Stimulated activated CD8-positive, alpha-beta memory T cell treated with anti-CD3 and anti-CD28 coated beads, Interleukin-12 subunit alpha, Interleukin-12 subunit beta, amount 100 ng/mL, for 4 hours (primary cell): ENCODE measurements at regions not wholly inside any gene's neighbourhood (a gene's known extent, or its start where the extent isn't known, plus 50 kb on each side); places are given as distances from the start of the nearest gene placed in this dataset.
"Not testable (repeated sequence)": the region's sequence is repeated elsewhere in the genome, so short reads cannot be mapped to it uniquely, and the experiment has no call there.

Source experiments
- DNase-seq: peaks from one replicate; pipeline ENCODE4 v3.0.0-alpha.2; 2020; ENCODE audit warnings: low read depth

DNA sequence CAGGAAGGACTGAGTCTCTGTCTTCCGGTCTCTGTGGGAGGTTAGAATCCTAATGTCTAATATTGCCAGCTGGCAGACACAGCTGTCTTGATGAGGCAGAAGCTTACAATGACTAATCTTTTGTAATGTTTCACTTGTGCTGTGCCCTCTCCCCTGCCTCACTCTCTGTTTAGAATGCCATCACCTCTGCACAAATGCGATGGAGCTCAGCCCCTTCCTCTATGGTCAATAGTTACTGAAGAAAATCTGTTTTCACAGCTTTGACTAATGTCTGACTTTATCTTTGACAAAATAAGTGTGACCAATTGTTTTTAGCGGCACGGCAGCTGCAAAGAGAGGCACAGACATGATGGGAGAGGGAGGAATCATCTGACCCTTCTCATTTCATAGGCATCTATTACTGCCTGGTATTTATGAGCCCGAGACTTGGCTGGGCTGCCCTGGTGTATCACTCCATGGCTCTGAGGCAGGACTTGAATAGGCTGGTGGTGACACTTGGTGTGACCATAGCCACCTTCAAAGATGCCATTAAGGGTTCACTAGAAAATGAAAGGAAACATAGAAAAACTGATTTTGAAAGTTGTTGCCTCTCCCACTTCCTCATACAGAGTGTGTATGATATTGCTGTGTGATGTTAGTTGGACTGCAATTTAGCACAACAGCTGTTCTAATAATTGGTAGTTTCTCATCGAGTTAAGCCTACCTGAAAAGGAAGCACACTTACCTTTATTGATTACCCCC lies 163.2 kb upstream of the NBPF11 start:
- no peak for DNase-seq

DNA sequence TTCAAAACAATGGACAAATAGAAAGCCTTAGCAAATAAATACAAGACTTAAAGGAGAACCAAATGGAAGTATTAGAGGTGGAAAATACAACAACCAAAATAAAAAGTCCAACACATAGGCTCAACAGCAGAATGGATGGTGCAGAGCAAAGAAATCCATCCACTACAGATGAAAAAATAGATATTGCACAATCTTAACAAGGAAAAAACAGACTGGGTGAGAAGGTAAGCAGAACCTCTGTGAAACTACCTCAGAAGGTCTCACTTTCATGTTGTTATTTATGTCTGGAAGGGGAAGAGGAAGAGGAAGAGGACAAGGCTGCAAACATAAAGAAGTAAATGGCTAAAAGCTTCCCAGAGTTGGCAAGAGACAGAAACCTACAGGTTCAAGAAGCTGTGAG lies 158.7 kb upstream of the NBPF11 start:
- DNase-seq, result no peak

DNA sequence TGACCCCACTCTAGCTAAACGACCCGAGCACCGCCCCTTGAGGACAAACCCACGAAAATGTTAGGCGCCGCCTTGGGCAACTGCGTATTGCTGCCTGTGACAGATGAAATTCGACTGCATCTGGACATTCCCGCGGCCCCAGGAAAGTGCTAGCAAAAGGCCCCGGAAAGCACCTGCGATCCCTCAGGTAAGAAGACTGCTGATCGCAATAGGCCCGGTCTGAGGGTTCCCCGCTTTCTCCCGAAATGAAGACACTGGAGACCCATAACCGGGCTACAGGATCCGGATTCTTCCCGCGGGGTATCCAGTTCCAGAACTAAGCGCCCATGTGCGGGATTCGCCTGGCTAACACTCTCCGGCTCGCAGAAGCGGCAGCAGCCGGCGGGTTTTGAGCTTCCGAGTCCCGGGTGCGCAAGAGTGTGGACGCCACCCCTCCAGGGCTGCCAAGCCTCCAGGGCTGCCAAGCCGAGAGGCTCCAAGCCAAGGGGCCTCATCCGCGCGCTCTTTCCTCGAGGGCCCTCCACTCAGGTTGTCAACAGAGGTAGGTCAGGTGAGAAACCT lies 157.9 kb upstream of the NBPF11 start:
- no peak for DNase-seq

DNA sequence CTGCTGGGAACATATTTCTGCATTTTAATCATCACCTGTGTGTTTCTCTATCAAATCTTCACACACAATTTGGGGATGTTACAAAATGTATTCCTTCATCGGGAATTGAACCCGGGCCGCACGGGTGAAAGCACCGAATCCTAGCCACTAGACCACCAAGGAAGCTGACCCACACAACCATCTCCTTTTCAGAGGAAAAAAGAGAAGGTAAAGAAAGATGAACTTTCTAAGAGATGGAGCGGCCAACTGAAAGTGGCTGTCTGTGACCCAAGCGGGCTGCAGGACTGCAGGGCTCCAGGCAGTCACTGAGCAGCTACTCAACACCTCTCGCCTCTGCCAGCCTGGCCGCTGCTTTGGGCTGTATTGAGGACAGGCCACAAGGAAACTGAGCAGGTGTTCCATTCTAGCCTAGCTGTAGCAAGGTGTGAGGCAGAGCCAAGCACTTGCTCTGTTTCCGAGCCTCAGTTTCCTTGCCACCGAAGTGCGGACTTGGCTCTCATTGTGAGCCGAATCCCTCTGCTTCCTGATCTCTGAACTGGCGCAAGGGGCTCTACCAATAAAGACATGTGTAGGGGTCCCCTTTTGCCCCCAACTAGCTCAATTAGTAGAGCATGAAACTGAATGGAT lies 156.9 kb upstream of the NBPF11 start:
- DNase-seq, result no peak

DNA sequence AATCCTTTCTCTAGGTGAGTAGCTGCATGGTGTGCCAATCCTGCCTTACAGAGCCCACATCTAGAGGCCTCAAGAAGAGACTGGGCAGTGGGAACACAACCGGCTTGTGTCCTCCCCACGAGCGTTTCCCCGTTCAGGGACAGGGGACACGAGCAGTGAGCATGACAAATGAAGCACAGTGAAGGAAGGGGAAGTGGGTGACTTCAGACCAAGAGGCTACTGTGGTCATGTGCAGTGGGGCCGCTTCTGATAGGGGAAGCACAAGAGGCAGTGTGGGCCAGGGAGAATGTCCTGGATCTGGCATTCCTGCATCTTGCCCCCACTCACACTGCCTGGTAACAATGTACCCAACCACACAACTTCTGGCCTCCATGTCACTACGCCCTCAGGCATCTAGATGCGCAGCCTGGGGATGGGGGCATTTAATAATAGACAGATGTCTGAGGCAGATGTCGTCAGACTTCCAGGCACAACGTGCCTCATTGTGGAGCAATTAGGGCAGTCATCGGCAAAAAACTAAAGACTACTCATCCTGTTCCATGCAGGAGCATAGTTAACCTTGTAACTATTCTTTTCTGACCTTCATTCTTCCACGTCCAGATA lies 155.6 kb upstream of the NBPF11 start:
- no peak for DNase-seq

DNA sequence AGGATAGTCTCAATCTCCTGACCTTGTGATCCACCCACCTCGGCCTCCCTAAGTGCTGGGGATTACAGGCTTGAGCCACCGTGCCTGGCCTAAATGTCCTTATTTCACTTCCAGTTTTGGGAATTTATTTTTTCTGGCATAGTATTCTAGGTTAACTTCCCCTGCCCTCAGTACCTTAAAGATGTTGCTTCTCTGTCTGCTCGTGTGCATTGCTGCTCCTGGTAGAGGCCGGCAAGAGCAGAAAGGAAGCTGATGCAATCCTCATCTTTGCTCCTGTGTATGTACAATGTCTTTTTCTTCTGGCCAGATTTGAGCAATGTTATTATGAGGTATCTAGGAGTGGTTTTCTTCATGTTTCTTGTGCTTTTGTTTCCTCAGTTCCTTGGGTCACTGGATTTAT lies 152.9 kb upstream of the NBPF11 start:
- not testable (repeated sequence) for DNase-seq

DNA sequence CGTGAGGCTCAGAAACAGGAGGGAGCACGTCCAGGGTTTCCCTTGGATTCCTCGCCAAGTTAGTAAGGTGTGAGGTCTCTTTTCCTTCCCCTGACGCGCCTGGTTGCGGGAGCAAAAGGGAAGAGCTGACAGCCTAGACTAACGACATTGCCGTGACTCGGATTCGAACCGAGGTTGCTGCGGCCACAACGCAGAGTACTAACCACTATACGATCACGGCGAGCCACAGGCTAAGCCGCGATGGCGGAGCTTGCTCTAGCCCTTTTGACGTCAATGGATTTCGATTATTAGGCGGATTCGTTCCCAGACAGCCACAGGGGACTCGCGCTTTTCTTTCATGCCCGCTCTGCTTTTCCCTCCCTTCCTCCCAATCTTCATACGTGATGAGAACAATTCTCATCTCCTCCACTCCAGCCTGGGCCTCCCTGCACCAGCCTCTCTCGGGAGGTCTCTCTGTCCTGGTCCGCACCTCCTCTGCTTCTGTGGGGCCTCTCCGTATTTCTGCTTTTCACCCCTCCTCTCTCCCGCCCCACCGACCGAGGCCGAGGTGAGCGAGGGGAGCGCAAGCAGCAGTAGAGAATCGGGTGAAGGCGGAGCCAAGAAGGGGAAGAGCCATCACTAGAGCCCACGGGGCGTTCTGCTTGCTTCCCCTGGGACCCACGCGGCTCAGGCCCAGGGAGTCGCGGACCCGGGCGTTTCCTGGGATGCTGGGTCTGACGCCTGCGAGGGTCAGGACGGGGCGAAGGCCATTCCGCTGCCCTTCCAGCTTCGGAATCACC lies 150.7 kb upstream of the NBPF11 start:
- DNase-seq, result not testable (repeated sequence)

DNA sequence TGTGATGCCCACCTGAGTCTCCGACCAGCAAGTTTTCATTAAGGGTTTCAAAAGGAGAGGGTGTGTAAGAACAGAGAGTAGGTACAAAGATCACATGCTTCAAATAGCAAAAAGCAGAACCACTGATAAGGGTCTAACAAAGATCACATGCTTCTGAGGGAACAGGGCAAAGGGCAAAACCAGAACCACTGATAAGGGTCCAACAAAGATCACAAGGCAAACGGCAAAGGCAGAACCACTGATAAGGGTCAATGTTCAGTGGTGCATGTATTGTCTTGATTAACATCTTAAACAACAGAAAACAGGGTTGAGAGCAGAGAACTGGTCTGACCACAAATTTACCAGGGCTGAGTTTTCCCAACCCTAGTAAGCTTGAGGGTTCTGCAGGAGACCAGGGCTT lies 145.8 kb upstream of the NBPF11 start:
- DNase-seq, result not testable (repeated sequence)

DNA sequence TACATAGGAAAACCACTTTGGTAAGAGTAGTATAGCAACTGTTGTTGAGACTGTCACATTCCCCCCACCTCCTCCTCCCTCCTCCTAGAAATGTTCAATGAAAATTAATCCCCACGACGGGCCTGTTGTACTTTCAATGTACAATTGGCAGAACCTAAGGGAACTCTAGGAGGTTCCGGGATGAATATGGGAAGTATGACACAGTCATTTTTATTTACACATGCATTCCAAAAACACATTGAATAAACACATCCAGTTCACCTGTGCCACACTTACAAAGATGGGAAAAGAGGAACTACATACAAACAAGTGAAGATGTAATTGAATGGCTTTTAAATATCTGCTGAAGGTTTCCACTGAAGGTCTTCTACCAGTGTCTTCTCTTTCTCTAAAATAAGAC lies 144.4 kb upstream of the NBPF11 start:
- DNase-seq, result no peak

DNA sequence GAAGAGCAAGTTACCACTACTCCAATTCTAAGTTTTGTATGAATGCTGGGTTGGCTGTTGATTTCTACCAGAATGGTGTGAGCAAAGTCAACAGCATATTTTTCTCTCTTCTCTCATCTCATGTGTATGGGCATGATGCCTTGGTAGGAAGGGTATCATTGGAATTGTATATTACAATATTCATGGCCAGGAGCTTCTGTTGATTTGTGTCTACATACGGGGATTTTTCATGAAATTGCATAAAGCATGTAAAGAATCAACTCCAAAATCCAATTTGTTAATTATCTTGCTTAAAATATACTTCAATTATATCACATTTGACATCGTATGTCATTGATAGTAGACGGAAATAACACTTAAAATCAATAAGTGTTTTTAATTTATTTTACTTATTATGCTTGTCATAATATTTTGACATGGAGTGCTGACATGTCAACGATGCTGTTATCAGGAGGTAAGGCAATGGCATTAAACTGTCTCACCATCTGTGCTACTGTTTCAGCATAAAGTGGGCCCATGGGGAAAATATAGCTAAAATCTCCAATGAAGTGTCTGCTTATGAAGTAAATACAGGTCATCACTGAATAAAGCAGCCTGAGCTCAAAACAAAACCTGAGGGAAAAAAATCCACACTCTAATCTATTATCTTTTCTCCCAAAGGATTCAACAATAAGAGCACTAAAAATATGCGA lies 142.2 kb upstream of the NBPF11 start:
- DNase-seq, result no peak

DNA sequence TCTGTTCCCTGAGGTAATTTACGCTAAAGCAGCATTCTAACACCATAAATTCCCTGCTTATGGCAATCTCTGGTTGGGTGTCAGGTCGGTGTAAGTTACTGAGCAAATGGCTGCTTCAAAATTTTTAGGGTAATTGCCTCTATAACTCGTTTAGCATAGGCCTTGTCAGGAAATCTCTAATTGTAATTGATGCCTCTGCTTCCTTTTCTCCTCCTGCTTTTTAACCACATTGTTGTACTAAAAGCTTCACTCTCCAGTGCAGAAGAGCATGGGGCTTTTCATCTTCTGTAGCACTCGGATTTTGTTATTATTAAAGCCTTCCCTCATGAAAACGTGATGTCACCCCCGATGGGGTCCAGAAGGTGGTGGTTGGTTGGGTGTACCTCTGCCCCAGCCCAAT lies 141.6 kb upstream of the NBPF11 start:
- DNase-seq, result no peak

DNA sequence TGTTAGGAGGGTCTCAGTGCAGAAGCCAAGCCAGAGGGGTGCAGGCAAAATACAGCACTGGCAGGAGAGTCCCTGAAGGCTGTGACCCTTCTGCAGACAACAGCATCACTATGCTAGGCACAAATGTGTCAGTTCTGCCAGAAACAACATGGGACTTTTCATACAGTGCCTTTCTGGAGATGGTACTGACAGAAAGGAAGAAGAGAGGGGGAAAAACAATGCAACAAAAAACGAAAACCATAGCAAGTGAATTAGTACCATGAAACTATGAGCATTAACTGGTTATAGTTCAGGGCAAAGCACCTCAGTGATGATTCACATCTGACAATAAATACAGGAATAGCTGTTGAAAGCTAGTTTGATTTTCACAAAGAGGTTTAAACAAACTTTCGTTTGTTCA lies 140.8 kb upstream of the NBPF11 start:
- no peak for DNase-seq

DNA sequence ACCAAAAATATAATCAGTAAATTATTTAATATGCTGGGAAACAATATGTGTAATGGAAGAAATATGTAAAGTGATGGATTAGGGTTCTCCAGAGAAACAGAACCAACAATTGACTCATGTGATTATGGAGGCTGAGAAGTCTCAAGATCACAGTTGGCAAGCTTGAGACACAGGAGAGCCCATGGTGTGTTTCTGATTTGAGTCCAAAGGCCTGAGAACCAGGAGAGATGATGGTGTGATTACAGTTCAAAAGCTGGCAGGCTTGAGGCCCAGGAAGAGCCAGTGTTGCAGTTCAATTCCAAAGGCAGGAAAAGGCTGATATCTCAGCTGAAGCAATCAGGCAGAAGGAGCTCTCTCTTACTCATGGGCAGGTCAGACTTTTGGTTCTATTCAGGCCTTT lies 138.8 kb upstream of the NBPF11 start:
- no peak for DNase-seq

DNA sequence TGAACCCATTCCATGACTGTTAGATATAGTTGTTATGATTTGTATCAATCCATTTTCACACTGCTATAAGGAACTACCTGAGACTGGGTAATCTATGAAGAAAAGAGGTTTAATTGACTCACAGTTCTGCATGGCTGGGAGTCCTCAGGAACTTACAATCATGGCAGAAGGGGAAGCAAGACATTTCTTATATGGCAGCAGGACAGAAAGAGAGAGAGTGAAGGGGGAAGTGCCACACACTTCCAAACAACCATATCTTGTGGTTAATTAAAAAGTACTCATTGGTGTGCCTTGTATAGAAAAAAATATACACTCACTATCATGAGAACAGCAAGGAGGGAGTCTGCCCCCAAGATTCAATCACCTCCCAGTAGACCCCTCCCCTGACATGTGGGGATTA lies 137.6 kb upstream of the NBPF11 start:
- DNase-seq, result no peak

DNA sequence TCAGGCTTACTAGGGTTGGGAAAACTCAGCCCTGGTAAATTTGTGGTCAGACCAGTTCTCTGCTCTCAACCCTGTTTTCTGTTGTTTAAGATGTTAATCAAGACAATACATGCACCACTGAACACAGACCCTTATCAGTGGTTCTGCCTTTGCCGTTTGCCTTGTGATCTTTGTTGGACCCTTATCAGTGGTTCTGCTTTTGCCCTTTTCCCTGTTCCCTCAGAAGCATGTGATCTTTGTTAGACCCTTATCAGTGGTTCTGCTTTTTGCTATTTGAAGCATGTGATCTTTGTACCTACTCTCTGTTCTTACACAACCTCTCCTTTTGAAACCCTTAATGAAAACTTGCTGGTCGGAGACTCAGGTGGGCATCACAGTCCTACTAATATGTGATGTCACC lies 133.9 kb upstream of the NBPF11 start:
- not testable (repeated sequence) for DNase-seq

DNA sequence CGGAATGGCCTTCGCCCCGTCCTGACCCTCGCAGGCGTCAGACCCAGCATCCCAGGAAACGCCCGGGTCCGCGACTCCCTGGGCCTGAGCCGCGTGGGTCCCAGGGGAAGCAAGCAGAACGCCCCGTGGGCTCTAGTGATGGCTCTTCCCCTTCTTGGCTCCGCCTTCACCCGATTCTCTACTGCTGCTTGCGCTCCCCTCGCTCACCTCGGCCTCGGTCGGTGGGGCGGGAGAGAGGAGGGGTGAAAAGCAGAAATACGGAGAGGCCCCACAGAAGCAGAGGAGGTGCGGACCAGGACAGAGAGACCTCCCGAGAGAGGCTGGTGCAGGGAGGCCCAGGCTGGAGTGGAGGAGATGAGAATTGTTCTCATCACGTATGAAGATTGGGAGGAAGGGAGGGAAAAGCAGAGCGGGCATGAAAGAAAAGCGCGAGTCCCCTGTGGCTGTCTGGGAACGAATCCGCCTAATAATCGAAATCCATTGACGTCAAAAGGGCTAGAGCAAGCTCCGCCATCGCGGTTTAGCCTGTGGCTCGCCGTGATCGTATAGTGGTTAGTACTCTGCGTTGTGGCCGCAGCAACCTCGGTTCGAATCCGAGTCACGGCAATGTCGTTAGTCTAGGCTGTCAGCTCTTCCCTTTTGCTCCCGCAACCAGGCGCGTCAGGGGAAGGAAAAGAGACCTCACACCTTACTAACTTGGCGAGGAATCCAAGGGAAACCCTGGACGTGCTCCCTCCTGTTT lies 128.9 kb upstream of the NBPF11 start:
- not testable (repeated sequence) for DNase-seq

DNA sequence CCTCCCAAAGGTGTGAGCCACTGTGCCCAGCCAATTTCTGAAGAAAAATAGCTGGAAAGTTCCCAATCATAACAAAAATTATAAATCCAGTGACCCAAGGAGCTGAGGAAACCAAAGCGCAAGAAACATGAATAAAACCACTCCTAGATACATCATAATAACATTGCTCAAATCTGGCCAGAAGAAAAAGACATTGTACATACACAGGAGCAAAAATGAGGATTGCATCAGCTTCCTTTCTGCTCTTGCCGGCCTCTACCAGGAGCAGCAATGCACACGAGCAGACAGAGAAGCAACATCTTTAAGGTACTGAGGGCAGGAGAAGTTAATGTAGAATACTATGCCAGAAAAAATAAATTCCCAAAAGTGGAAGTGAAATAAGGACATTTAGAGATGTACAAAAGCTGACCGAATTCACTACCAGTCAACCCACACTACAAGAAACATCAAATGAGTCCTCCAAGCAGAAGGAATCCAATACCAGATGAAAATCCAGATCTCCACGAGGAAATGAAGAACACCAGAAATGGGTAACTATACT lies 127.0 kb upstream of the NBPF11 start:
- DNase-seq, result not testable (repeated sequence)

DNA sequence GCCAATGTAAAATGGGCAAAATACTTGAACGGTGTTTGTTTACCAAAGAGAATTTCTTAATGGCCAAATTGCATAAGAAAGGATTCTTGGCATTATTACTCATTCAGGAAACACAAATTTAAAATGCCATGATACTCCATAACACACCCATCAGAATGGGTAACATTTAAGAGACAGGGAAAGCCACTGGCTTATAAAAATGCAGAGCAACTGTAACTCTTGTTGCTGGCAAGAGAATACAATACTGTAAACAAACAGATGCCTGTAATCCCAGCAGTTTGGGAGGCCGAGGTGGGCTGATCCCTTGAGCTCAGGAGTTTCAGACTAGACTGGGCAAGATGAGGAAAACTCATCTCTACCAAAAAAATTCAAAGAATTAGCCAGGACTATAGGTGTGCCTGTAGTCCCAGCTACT lies 125.8 kb upstream of the NBPF11 start:
- not testable (repeated sequence) for DNase-seq

DNA sequence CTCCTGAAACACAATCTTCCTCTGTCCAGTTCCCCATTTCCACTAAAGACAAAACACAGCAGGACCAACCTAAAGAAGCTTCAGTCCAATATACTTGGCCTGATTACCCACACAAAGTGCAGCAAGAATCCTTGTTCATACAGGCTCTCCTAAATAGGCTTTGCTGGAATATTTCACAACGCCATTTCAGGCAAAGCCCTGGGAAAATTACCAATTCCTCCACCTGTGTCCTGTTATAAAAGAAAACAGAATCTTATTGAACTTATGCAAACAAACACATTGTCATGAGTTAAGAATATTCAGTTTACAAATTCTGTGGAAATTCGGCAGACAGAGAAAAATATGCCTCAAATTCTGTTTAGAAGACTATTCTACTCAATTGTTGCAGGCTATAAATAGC lies 115.0 kb upstream of the NBPF11 start:
- DNase-seq, result not testable (repeated sequence)

DNA sequence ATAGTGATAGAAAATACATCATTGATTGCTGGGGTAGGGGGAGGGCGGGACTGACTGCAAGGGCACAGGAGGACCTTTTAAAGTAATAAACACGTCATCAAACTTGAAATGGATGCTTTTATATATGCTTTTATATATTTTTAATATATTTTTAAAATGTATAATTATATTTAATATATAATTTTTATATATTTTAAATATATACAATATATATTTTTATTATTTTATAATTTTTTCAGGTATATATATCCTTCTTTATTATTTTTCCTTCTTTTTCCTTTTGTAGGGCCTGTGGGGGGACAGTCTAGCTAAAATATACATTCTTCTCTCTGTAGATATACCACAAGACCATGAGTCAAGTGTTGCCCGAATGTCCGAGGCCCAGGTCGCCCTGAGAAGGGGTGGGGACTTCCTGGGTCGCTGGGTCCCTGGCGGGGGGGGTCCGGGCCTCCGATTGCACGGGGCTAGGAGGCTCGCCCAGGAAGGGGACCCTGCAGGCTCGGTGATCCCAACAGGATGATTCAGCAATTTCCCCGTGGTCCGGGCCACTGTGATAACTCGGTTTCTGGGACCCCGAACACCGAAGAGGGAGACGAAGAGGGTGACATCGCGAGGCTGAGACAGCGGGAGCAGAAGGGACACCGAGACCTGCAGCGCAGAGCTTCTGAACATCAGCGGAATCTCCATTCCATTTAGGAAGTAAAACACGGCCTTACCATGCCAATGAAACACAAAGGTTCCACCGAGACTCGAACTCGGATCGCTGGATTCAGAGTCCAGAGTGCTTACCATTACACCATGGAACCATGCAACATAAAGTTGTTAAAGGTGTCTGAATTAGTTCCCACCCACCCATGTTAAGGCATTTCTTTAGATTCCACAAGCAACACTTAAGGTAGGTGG lies 112.5 kb upstream of the NBPF11 start:
- DNase-seq, result no peak
